SH-SY5Y (cell line): ENCODE measurements at regions not wholly inside any gene's neighbourhood (a gene's known extent, or its start where the extent isn't known, plus 50 kb on each side); places are given as distances from the start of the nearest gene placed in this dataset.

Source experiments
- GATA2 ChIP-seq: IDR thresholded peaks from 2 replicates; pipeline ENCODE4 v1.6.1; 2011; ENCODE audit warnings: mild to moderate bottlenecking, low read depth, low read length
- GATA3 ChIP-seq: IDR thresholded peaks from 2 replicates; pipeline ENCODE4 v1.6.1; 2011; ENCODE audit warnings: low read depth, mild to moderate bottlenecking, low read length, moderate library complexity

- no peak for TF ChIP-seq GATA2
- TF ChIP-seq GATA3 = no peak
These were observed 201.2 kb downstream of the NOL4 start for GRCh38 chr18:34023471-34023870.
